ENCODE measurements at regions not wholly inside any gene's neighbourhood (a gene's known extent, or its start where the extent isn't known, plus 50 kb on each side); places are given as distances from the start of the nearest gene placed in this dataset.

- no peak for TF ChIP-seq CTCF (conservative IDR thresholded peaks at IDR 0.05; ENCODE audit: low read length)
- TF ChIP-seq EZH2phosphoT487 (IDR thresholded peaks at IDR 0.05; ENCODE audit: borderline replicate concordance, low read depth, low read length), result no peak
These were observed 1146.9 kb downstream of the EFNA5 start for GRCh38 chr5:106523852-106524251.
